Fibroblast of lung (primary cell): ENCODE measurements at regions not wholly inside any gene's neighbourhood (a gene's known extent, or its start where the extent isn't known, plus 50 kb on each side); places are given as distances from the start of the nearest gene placed in this dataset.
"Not testable (repeated sequence)": the region's sequence is repeated elsewhere in the genome, so short reads cannot be mapped to it uniquely, and the experiment has no call there.

Experiments used
- CTCF ChIP-seq, 2 donors: IDR thresholded peaks in 1 of 2; conservative IDR thresholded peaks in 1 of 2; 1 replicate in 1 of 2; 2 replicates in 1 of 2; pipeline ENCODE4 v1.5.1; 2011 to 2012; ENCODE audit warnings: low read length in 2 of 2, control low read depth in 1 of 2, inconsistent platforms in 1 of 2, low read depth in 1 of 2, mild to moderate bottlenecking in 1 of 2
- EZH2 ChIP-seq: IDR thresholded peaks from 2 replicates; pipeline ENCODE4 v1.5.1; 2012; ENCODE audit warnings: low read length, control low read depth, mild to moderate bottlenecking; ENCODE audit errors: missing control alignments

DNA sequence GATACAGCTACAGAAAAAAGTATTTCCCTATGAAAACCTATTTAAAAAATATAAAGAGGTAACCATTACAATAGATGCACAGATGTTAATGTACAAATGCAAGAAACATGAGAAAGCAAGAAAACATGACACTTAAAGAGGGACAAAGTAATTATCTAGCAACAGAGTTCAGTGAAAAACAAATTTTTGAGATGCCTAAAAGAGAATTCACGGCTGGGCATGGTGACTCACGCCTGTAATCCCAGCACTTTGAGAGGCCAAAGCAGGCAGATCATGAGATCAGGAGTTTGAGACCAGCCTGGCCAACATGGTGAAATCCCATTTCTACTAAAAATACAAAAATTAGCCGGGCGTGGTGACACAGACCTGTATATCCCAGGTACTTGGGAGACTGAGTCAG is 175.0 kb upstream of the ZSWIM2 start:
- TF ChIP-seq CTCF (conservative IDR thresholded peaks at IDR 0.05 in 1 of 2, IDR thresholded peaks at IDR 0.05 in 1 of 2; ENCODE audit: low read depth in 1 of 2, low read length in 2 of 2); EZH2: not testable (repeated sequence)
